Ishikawa (cell line): ENCODE measurements at regions not wholly inside any gene's neighbourhood (a gene's known extent, or its start where the extent isn't known, plus 50 kb on each side); places are given as distances from the start of the nearest gene placed in this dataset.

Experiments
- CEBPB ChIP-seq: IDR thresholded peaks from 2 replicates; pipeline ENCODE4 v1.6.1; 2012
- CREB1 ChIP-seq: IDR thresholded peaks from 2 replicates; pipeline ENCODE4 v1.6.1; 2012; ENCODE audit warnings: low read depth
- EGR1 ChIP-seq: IDR thresholded peaks from 2 replicates; pipeline ENCODE4 v1.6.1; 2012
- EP300 ChIP-seq: IDR thresholded peaks from 2 replicates; pipeline ENCODE4 v1.6.1; 2012; ENCODE audit warnings: borderline replicate concordance
- FOXM1 ChIP-seq: IDR thresholded peaks from 2 replicates; pipeline ENCODE4 v1.6.1; 2012; ENCODE audit warnings: low read depth, borderline replicate concordance
- MAX ChIP-seq: IDR thresholded peaks from 2 replicates; pipeline ENCODE4 v1.6.1; 2012
- NFIC ChIP-seq: IDR thresholded peaks from 2 replicates; pipeline ENCODE4 v1.6.1; 2012
- RAD21 ChIP-seq: IDR thresholded peaks from 2 replicates; pipeline ENCODE4 v1.6.1; 2012; ENCODE audit warnings: low read depth
- REST ChIP-seq: IDR thresholded peaks from 2 replicates; pipeline ENCODE4 v1.6.1; 2012; ENCODE audit warnings: low read depth, mild to moderate bottlenecking
- TAF1 ChIP-seq: IDR thresholded peaks from 2 replicates; pipeline ENCODE4 v1.6.1; 2012; ENCODE audit warnings: low read depth, mild to moderate bottlenecking
- TCF12 ChIP-seq: IDR thresholded peaks from 2 replicates; pipeline ENCODE4 v1.6.1; 2012; ENCODE audit warnings: low read depth
- TEAD4 ChIP-seq: IDR thresholded peaks from 2 replicates; pipeline ENCODE4 v1.6.1; 2012
- USF1 ChIP-seq: IDR thresholded peaks from 2 replicates; pipeline ENCODE4 v1.6.1; 2012
- YY1 ChIP-seq: IDR thresholded peaks from 2 replicates; pipeline ENCODE4 v1.6.1; 2012; ENCODE audit warnings: low read depth
- ZBTB7A ChIP-seq: IDR thresholded peaks from 2 replicates; pipeline ENCODE4 v1.6.1; 2012; ENCODE audit warnings: low read depth

GRCh38 chr12:97813301-97813700 lies 350.7 kb downstream of the RMST start:
- TF ChIP-seq TAF1: no peak
- no peak for TF ChIP-seq YY1
- TF ChIP-seq TEAD4: no peak
- TF ChIP-seq REST: no peak
- no peak for TF ChIP-seq MAX
- no peak for TF ChIP-seq ZBTB7A
- no peak for TF ChIP-seq EP300
- no peak for TF ChIP-seq NFIC
- TF ChIP-seq EGR1: no peak
- TF ChIP-seq FOXM1: no peak
- no peak for TF ChIP-seq RAD21
- no peak for TF ChIP-seq CEBPB

- no peak for TF ChIP-seq CREB1
- TF ChIP-seq ZBTB7A: no peak
- TF ChIP-seq RAD21: no peak
- no peak for TF ChIP-seq TAF1
- TF ChIP-seq EP300: no peak
- no peak for TF ChIP-seq REST
Measured at GRCh38 chr12:97821806-97822205, 359.2 kb downstream of the RMST start.

- TF ChIP-seq RAD21 (no peak), USF1 (no peak), EGR1 (no peak), EP300 (no peak), TCF12 (no peak), TEAD4 (no peak)
Measured at GRCh38 chr12:97835541-97835940, 372.9 kb downstream of the RMST start.

GRCh38 chr12:97837401-97837800 lies 374.8 kb downstream of the RMST start:
- TF ChIP-seq EP300 (no peak), USF1 (no peak), NFIC (no peak), FOXM1 (no peak), EGR1 (no peak), CREB1 (no peak), TAF1 (no peak), ZBTB7A (no peak), MAX (no peak), TCF12 (no peak)

- TF ChIP-seq ZBTB7A: no peak
- TF ChIP-seq USF1: no peak
- no peak for TF ChIP-seq YY1
- TF ChIP-seq TAF1: no peak
- TF ChIP-seq TCF12: no peak
- no peak for TF ChIP-seq FOXM1
- TF ChIP-seq MAX: no peak
- TF ChIP-seq REST: no peak
- no peak for TF ChIP-seq CEBPB
- TF ChIP-seq EP300: no peak
- TF ChIP-seq CREB1: no peak
Measured at GRCh38 chr12:97848051-97848450, 385.4 kb downstream of the RMST start.
